ENCODE measurements at regions not wholly inside any gene's neighbourhood (a gene's known extent, or its start where the extent isn't known, plus 50 kb on each side); places are given as distances from the start of the nearest gene placed in this dataset.
"Not testable (repeated sequence)": the region's sequence is repeated elsewhere in the genome, so short reads cannot be mapped to it uniquely, and the experiment has no call there.

DNA sequence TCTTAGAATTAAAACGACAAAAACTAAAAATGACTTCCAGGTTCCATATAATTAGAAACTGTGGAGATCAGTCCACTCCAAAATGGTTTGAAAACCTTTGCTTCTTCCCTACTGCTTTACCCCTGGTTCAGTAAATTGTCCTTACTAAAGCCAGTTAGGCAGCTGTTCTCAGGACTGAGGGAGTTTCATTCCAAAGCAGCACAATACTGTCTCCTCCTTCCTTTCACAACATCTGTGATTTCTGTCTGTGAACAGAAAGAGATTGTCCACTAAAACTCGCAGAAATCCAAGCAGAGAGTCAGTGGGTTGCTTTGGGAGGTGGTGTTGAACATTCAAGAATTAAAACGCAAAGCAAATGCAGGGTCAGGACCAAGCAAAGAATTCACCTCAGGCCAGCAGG lies 740.8 kb upstream of the ZNF608 start:
- DNase-seq = no peak

DNA sequence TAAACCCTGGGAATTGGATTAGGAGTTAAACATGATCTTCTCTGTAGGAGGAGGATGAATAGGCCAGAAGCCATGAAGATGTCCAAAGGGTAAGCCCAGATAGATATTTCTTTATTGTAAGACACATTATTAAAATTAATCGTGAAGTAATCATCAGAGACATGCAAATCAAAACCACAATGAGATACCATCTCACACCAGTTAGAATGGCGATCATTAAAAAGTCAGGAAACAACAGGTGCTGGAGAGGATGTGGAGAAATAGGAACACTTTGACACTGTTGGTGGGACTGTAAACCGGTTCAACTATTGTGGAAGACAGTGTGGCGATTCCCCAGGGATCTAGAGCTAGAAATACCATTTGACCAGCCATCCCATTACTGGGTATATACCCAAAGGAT lies 741.2 kb upstream of the ZNF608 start:
- DNase-seq = not testable (repeated sequence)

DNA sequence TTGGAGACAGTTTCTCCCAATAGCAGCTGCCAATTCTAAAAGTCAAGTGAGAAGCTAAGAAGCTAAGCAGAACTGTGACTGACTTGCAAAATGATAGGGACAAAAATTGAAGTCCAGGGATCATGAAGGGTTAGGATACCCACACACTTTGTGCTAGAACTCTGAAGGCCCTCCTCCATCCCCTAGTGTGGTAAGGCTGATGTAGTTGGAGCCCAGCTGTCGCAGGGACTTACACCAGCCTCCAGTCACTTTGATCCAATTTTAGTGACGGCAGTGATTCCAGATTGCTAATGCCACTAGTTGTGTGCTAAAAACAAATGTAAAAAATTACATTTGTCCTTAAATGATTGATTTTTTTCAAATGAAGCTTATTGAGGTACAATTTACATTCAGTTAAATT lies 742.7 kb upstream of the ZNF608 start:
- no peak for DNase-seq

DNA sequence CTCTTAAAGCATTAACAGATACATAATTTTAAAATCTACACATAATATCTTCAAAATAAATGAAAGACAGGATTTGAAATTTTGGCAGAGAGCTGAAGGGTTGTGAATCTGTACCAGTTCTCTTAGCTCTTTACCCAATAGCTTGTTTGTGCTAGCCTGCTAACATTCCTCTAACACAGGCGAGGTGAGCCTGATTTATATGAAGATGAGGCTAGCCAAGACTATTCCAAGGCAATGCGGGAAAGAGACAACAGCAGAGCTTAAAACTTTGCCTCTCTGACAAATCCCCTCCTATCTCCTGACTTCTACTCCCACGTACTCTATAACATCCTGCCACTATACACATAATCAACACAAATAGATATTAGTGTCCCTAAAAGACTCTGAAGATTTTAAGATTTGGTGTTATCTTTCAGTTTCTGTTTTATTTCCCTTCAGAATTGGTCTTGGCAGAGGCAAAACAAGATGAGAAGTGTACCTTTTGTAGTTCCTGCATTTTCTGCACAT lies 745.6 kb upstream of the ZNF608 start:
- no peak for DNase-seq

DNA sequence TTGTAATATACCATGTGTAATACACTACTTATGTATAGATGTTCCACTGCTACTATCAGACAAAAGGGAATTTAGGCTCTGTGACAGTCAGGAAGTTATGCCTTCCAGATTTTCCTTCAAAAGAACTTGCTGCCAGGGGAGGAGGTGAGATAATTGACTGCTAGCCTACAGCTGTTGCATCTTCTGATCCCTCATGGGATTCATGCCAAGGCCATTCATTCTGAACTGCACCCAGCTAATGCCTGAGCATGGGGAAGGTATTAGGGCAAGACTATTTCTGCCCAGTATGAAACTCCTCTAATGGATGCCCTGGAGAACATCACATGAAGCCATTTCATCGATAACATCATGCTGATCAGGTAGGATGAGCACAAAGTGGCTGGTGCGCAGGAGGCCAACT lies 746.5 kb upstream of the ZNF608 start:
- DNase-seq = no peak

DNA sequence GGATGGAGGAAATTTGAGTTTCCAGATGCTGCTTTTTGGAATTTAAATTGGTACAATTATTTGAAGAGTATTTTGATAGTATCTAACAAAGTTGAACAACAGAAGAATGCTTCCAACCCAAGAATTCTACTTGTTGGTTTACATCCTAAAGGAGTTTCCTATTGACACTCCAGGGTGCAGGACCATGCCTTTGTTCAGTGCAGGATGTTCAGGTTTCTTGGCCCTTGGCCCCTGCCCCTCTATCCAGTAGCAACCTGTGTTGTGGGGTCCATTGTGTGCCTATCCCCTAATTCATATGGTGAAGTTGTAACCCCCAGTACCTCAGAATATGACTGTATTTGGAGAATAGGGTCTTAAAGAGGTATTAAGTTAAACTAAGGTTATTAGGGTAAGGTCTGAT lies 750.0 kb upstream of the ZNF608 start:
- no peak for DNase-seq

DNA sequence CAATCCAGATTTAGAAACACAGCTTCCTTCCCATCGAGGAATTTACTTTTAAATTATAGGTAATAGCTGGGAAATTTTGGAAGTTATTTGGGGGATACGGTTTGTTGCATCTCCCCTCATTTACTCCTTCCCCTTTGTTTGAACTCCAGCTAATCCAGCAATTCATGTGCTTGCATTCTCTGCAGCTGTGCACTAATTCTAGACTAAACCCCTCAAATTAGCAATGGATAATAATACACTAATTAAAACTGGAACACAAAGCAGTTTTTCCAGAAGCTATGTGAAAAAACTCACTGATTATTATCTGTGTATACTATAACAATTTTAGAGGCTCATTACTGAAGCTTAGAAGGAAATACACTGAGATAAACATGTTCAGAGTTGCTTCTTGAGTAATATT lies 751.2 kb upstream of the ZNF608 start:
- no peak for DNase-seq

DNA sequence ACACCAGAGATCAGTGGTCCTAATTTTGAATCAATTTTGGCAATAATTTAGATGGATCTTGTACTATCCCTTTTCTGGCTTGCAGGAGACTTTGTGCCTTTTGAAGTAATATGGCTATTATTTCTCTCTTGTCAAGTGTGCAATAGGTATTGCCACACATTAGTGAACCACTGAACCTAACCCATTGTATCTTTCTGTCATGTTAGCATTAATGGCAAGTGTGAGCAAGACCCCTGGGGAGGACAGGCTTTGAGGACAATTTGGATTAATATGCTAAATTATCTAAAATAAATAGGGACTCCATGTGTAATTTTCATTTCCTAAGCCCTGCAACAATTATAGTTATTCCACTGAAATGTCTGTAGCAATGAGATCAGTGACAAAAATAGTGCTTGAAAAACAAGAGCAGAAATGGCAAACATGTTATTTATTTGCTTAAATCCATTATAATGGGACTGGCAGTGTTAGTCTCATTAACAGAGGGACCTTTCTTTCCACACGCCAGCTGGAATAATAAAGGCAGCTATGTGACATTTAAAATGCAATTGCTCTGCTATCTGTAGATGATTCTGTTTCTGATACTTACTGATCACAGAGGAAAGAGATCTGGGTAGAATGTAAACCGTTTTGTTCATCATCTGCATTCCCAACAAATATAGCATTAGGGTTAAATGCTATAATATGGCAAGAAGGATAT lies 753.3 kb upstream of the ZNF608 start:
- DNase-seq = no peak

DNA sequence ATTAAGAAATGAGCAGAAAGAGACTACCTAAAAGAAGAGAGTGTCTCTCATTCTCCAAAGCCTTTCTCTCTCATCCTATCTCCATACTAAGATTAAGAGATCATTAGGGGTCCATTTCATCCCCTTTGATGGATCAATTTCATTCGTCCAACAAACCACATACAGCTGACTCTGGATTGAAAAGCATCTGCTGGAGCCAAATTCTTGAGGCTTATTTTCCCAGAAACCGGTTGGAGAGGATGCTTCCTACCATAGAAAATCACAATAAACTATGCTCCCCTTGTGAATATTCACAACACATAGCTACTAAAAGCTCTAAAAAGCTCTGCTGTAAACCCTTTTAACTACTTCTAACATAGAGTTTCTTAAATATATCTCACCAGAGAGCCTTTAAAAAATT lies 755.0 kb upstream of the ZNF608 start:
- DNase-seq = no peak

DNA sequence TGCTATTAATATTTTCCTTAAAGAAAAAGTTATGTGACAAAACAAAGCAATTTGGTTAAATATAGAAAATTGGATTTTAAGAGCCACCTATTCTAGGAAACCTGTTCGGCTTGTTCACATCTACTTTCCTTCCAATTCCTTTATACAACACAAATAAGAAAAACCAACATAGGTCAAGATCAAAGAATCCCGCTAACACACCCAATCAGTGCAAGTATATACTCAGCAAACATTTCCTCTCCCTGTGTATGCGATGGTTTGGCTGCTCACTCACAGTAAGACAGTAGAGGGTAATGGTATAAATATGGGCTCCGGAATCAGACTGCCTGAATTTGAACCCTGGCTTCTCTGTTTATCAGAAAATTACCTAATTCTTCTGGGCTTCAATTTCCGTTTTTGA lies 757.5 kb upstream of the ZNF608 start:
- no peak for DNase-seq

DNA sequence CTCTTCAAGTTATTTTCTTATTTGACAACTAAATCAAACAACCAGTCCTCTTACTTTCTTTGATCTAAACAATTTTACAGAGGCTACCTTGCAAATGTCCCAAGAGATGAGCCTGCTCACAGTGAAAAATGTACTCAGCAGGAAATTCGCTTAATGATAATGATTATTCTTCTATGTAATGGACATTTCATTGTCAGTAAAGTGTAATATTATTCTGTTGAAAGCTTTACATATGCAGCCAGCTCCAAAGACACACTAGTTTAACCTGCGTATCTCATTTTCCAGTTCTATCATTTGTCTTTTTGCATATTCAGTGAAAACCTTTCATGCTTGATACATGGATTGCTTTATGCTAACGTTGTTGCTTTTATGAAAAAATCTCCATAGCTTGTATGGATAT lies 758.7 kb upstream of the ZNF608 start:
- DNase-seq = no peak

DNA sequence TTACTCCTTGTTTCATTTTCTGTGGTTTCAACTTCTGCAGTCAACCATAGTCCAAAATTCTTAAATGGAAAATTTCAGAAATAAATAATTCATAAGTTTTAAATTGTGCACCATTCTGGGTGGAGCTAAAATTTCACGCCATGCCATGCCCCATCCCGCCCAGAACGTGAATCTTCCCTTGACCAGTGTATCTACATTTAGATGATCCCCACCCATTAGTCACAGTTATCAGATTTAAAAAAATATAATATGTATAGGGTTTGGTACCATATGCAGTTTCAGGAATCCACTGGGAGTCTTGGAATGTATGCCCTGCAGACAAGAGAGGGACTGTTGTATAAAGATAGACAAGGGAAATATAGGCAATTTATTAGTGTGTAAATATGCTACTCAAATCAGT lies 759.7 kb upstream of the ZNF608 start:
- no peak for DNase-seq

DNA sequence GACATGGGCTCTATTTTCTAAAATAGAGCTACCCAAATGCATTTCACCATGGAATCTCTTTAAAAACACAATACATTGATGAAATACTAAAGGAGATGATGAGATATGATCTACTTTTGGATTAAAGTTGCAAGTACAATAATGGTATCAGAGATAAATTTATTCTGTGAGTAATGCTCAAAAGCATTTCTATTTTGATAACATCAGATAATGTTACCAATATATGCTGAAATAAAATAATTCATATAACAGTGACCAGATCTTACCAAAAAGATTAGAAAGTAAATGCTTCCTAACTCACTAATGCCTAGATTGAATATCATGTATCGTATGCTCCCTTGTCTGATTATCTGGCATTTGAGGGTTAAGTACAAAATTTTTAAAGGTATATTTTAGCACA lies 761.8 kb upstream of the ZNF608 start:
- DNase-seq = no peak

DNA sequence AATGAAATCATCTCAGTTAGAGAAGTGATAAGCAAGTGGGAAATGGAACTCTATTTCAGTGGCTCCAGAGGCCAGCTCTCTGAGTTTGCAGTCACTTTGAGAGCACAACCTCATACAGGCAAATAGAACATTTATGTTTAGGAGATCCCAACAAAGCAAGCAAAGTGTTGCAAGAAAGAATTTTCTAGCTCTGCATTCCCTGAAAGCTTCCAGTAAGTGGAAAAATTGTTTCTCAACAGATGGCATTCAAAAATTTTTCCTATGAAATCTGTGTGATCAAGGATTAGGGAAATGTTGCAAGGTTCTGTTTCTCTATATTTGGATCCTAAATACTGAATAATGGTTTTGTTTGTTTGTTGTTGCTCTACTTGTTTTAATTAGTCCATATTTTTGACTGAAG lies 764.2 kb upstream of the ZNF608 start:
- DNase-seq = no peak

DNA sequence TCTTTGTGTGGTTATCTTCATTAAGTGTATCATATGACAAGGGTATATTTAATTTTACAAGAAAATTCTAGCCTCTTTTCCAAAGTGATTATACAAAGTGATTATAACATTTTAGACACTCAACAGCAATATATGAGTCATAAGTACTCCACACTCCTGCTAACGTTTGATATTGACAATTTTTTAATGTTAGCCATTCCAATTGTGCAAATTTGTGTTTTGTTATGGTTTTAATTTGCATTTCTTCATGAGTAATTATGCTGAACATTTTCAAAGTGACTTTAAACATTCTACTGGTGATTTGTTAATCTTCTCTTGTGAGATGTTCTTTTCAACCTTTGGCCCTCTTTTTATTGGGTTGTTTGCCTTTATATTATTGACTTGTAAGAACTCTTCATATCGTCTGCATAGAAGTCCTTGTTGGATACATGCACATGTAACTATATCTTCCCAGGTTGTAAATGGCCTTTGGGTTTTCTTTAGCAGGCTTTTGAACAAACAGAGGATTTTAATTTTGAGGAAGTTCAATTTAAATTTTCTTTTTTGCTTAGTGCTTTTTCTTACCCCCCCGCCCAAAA lies 771.6 kb upstream of the ZNF608 start:
- no peak for DNase-seq

DNA sequence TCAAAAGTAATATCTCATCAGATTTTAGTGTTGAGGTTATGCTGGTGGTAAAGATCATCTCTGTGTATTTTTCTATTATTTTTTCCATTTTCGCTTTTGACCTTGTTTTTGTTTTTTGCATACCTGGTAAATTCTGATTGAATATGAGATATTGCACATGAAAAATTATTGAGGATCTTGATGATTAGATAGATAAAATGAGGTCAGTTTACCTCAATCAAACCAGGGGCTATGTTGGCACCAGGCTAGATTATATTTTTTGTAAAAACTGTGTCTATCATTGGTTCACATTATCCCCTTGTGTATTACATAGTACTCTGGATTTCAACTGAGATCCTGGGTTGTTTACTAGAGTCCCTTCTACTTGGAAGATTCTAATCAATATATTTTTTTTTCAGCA lies 774.9 kb upstream of the ZNF608 start:
- DNase-seq = no peak

DNA sequence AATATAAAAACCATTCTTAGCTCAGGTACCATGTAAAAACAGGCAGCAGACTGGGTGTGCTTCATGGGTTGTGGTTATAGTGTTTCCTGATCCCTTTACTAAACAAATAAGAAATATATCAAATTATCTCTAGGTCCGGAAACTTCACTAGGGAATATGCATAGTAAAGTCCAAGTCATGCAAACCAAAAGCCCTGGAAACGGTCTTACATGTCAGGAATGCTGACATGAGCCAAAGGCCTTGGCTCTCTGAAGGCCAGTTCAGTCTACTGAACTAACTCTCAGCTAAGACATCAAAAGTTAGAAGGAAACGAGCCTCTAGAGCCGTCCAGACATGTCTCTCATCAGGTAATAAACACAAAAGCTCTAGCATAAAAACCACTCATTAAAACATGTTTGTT lies 778.9 kb upstream of the ZNF608 start:
- DNase-seq = no peak

DNA sequence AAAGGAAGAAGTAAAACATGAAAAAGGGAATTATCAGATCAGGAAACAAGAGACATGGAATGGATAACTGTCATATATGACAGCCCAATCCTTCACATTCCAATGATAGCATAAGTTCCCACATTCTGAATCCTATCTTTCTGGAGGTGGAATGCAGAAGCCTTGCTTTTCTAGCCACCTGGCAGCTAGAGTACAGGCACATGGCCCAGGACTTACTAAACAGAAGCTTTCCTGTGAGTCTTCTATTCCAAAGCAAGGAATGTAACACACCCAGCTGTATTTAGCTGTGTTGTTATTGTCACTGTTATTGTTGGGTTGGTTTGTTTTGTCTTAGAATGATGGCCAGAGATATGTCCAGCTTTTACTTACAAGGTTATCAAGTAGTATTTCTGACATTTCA lies 780.5 kb upstream of the ZNF608 start:
- no peak for DNase-seq

DNA sequence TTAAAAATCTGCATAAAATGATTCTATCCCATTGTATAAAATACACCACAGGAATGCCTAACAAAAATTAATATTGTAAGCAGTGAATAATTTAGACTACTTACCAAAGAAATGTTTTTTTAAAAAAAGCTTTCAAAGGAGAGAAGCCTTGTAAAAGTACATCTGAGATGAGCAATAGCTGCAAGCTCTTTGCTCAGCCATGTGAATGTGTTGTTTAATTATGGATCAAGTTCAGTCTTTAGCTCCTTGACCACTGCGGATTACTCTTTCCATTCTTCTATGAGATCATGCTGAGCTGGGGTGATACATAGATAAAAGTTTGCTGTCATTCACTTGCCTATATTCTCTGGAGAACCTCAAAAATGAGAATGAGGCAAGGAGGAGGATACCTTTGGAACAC lies 782.4 kb upstream of the ZNF608 start:
- DNase-seq = no peak

DNA sequence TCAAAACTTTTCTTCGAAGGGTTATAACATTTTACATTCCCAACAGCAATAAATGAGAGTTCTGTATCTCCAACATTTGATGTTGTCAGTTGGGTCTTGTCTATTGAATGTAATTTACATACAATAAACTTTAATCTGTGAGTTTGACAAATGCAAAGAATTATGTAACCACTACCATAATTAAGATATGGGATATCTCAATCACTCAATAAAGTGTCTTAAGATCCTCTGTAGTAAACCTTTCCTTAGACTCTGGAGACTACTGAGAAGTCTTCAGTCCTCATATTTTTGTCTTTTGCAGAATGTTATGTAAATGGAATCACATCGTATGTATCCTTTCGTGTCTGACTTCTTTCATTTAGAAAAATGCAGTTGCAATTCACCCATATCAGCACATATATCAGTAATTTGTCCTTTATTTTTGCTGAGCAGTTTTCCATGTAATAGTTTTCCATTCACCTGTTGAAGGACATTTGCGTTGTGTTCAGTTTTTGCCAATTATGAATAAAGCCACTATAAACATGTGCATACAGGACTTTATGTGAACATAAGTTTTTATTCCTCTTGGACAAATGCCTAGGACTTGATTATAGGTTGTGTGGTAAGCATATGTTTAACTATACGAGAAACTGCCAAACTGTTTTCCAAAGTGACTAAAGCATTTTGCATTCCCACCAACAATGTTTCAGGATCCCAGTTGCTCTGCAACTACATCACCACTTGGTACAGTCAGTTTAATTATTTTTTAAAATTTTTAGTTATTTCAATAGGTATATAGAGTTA lies 784.6 kb upstream of the ZNF608 start:
- DNase-seq = no peak

DNA sequence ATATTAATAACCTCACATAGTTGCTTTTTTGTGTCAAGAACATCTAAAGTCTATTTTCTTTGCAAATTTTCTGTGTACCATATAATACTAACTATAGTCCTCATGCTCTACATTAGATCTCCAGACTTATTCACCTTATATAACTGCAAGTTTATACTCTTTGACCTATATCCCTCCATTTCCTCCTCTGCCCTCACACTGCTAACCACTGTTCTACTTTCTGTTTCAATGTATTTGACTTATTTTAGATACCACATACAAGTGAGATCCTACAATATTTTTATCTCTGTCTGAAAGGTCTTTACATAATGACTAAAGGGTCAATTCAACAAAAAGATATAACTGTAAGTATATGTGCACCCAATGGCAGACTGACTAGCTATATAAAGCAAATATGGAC lies 789.7 kb upstream of the ZNF608 start:
- DNase-seq = no peak

DNA sequence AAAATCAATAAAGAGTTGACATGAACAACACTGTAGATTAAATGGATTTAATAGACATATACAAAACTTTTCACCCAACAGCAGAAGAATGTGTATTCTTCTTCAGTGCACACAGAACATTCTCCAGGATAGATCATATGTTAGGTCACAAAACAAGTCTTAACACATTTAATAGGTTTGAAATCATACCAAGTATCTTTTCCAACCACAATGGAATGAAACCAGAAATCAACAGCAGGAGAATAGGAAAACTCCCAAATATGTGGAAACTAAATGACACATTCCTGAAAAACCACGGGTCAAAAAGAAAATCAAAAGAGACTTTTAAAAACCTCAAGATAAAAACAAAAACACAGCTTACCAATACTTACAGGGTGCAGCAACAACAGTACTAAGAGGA lies 790.1 kb upstream of the ZNF608 start:
- no peak for DNase-seq

DNA sequence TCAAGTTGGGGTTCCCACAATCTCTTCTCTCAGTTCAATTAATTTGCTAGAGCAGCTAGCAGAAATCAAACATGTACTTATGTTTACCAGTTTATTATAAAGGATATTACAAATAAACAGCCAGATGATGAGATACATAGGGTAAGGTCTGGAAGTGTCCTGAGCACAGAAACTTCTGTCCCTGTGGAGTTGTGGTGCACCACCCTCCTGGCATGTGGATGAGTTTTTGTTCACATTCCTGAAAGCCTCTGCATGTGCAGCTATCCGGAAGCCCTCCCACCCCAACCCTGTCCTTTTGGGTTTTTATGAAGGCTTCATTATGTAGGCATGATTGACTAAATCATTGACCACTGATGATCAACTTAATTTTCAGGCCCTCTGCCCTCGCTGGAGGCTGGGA lies 791.2 kb upstream of the ZNF608 start:
- DNase-seq = no peak

DNA sequence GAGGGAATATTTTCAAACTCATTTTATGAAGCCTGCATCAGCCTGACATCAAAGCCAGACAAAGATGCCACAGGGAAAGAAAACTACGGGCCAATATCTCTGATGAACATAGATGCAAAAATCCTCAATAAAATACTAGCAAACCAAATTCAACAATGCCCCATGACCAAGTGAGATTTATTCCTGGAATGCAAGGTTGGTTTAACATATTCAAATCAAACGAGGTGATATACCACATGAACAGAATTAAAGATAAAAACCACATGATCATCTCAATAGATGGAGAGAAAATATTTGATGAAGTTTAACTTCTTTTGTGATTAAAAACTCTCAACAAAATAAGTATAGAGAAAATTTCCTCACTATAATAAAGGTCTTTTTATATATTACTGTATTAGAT lies 792.0 kb upstream of the ZNF608 start:
- DNase-seq = no peak

Data from stimulated activated CD8-positive, alpha-beta memory T cell treated with anti-CD3 and anti-CD28 coated beads, Interleukin-4, amount 100 ng/mL, for 48 hours (primary cell).